NB4 (cell line): ENCODE measurements at regions not wholly inside any gene's neighbourhood (a gene's known extent, or its start where the extent isn't known, plus 50 kb on each side); places are given as distances from the start of the nearest gene placed in this dataset.

Experiments
- DNase-seq: peaks from one replicate; pipeline ENCODE4 v3.0.0; 2010; ENCODE audit warnings: low read depth
- H3K4me3 ChIP-seq: one replicate; pipeline ENCODE4 v1.5.1; 2011; ENCODE audit warnings: mild to moderate bottlenecking, low read depth, low read length, moderate library complexity
- CTCF ChIP-seq: IDR thresholded peaks from one replicate; pipeline ENCODE4 v1.5.1; 2012; ENCODE audit warnings: low read depth, low read length
- MAX ChIP-seq: IDR thresholded peaks from 2 replicates; pipeline ENCODE4 v1.6.1; 2011; ENCODE audit warnings: low read depth, low read length
- MYC ChIP-seq: IDR thresholded peaks from 2 replicates; pipeline ENCODE4 v1.6.1; 2011; ENCODE audit warnings: low read depth, low read length
- POLR2A ChIP-seq: IDR thresholded peaks from 2 replicates; pipeline ENCODE4 v1.6.1; 2011; ENCODE audit warnings: mild to moderate bottlenecking; ENCODE audit not compliant: insufficient read length; ENCODE audit errors: extremely low read depth

- DNase-seq = no peak
- no peak overlapping the region for H3K4me3 ChIP-seq
- no peak for TF ChIP-seq MAX
Observed at GRCh38 chr6:104305206-104305605, 554.5 kb downstream of the HACE1 start.

- H3K4me3 ChIP-seq = no peak overlapping the region
- DNase-seq = no peak
- TF ChIP-seq MAX = no peak
- TF ChIP-seq CTCF = no peak
- no peak for TF ChIP-seq POLR2A
- no peak for TF ChIP-seq MYC
Observed at GRCh38 chr6:104301951-104302350, 557.8 kb downstream of the HACE1 start.

- TF ChIP-seq CTCF (no peak), MAX (no peak), POLR2A (no peak), MYC (no peak)
- DNase-seq = no peak
- no peak overlapping the region for H3K4me3 ChIP-seq
Observed at GRCh38 chr6:104286641-104287040, 573.1 kb downstream of the HACE1 start.

- no peak for TF ChIP-seq CTCF
- H3K4me3 ChIP-seq = no peak overlapping the region
Observed at GRCh38 chr6:104284872-104285271, 574.8 kb downstream of the HACE1 start.

GRCh38 chr6:104282581-104282980 is 577.1 kb downstream of the HACE1 start:
- TF ChIP-seq MYC (no peak), POLR2A (no peak), CTCF (no peak), MAX (no peak)
- no peak overlapping the region for H3K4me3 ChIP-seq
- no peak for DNase-seq

More at GRCh38 chr6:104284872-104285271, 574.8 kb downstream of the HACE1 start:
- DNase-seq = no peak

- DNase-seq = peak; percentile 44
- TF ChIP-seq POLR2A (no peak), CTCF (peak; percentile 31)
- no peak overlapping the region for H3K4me3 ChIP-seq
Observed at GRCh38 chr6:104281370-104281769, 578.3 kb downstream of the HACE1 start.

- no peak overlapping the region for H3K4me3 ChIP-seq
- TF ChIP-seq CTCF (no peak), MAX (no peak), MYC (no peak), POLR2A (no peak)
- no peak for DNase-seq
Observed at GRCh38 chr6:104268389-104268788, 591.3 kb downstream of the HACE1 start.
